Effector memory CD8-positive, alpha-beta T cell (primary cell): ENCODE measurements at regions not wholly inside any gene's neighbourhood (a gene's known extent, or its start where the extent isn't known, plus 50 kb on each side); places are given as distances from the start of the nearest gene placed in this dataset.

Experiments
- ATAC-seq: fragments of 150-1000 bp; cut with Tn5 transposase; replicated peaks from 2 replicates; pipeline ENCODE4 v1.10.0; 2021; ENCODE audit warnings: mild to moderate bottlenecking, moderate library complexity
- DNase-seq, 3 experiments: peaks; one replicate each; pipeline ENCODE4 v3.0.0; 2021
- H3K27ac Mint-ChIP-seq, 2 donors: one replicate each; pipeline ENCODE4 v1.8.0; 2022; ENCODE audit warnings: mild to moderate bottlenecking in 2 of 2, mixed read lengths in 2 of 2, moderate library complexity in 2 of 2
- H3K27me3 Mint-ChIP-seq, 2 donors: one replicate each; pipeline ENCODE4 v1.8.0; 2022; ENCODE audit warnings: mixed read lengths in 2 of 2
- H3K36me3 Mint-ChIP-seq: one replicate; pipeline ENCODE4 v1.8.0; 2022; ENCODE audit warnings: mild to moderate bottlenecking, moderate library complexity, mixed read lengths; ENCODE audit not compliant: insufficient read depth
- H3K4me1 Mint-ChIP-seq, 2 donors: one replicate each; pipeline ENCODE4 v1.8.0; 2022; ENCODE audit warnings: low read depth in 2 of 2, mixed read lengths in 2 of 2
- H3K4me3 Mint-ChIP-seq, 2 donors: one replicate each; pipeline ENCODE4 v1.8.0; 2022; ENCODE audit warnings: mild to moderate bottlenecking in 2 of 2, mixed read lengths in 2 of 2, moderate library complexity in 2 of 2
- H3K9me3 Mint-ChIP-seq, 2 donors: one replicate each; pipeline ENCODE4 v1.8.0; 2022; ENCODE audit warnings: mixed read lengths in 2 of 2

GRCh38 chr2:176555112-176555511 lies 285.9 kb downstream of the MTX2 start:
- H3K27ac Mint-ChIP-seq: no peak overlapping the region
- no peaks in the 10 kb centered on the region for H3K36me3 Mint-ChIP-seq
- no peak for ATAC-seq
- H3K4me1 Mint-ChIP-seq: peaks cover 10 to 13% of the 10 kb centered on the region in 2 donors
- no peak overlapping the region for H3K4me3 Mint-ChIP-seq
- H3K9me3 Mint-ChIP-seq: no peaks in the 10 kb centered on the region
- H3K27me3 Mint-ChIP-seq: peaks cover 59 to 64% of the 10 kb centered on the region in 2 donors
- DNase-seq: no peak

- DNase-seq: no peak
- Mint-ChIP-seq H3K4me3 (no peak overlapping the region), H3K27me3 (peaks cover 66 to 71% of the 10 kb centered on the region in 2 donors), H3K27ac (no peak overlapping the region), H3K36me3 (no peaks in the 10 kb centered on the region), H3K4me1 (peaks cover 10 to 13% of the 10 kb centered on the region in 2 donors), H3K9me3 (no peaks in the 10 kb centered on the region)
- no peak for ATAC-seq
These were observed 286.5 kb downstream of the MTX2 start for GRCh38 chr2:176555781-176556180.

- DNase-seq: no peak
- Mint-ChIP-seq H3K27me3 (peaks cover 71 to 76% of the 10 kb centered on the region in 2 donors), H3K9me3 (no peaks in the 10 kb centered on the region), H3K27ac (no peak overlapping the region), H3K4me1 (peaks cover 10 to 13% of the 10 kb centered on the region in 2 donors), H3K4me3 (no peak overlapping the region), H3K36me3 (no peaks in the 10 kb centered on the region)
- ATAC-seq: no peak
These were observed 287.1 kb downstream of the MTX2 start for GRCh38 chr2:176556373-176556772.

GRCh38 chr2:176557821-176558220 lies 288.6 kb downstream of the MTX2 start:
- H3K27me3 Mint-ChIP-seq: peaks cover 78 to 86% of the 10 kb centered on the region in 2 donors
- no peak overlapping the region for H3K27ac Mint-ChIP-seq
- H3K4me3 Mint-ChIP-seq: no peak overlapping the region
- H3K9me3 Mint-ChIP-seq: no peaks in the 10 kb centered on the region
- no peaks in the 10 kb centered on the region for H3K36me3 Mint-ChIP-seq
- peaks cover 10 to 13% of the 10 kb centered on the region in 2 donors for H3K4me1 Mint-ChIP-seq
- ATAC-seq (no peak), DNase-seq (no peak)

- peaks cover 8 to 10% of the 10 kb centered on the region in 2 donors for H3K4me1 Mint-ChIP-seq
- no peak for DNase-seq
- ATAC-seq: no peak
- H3K9me3 Mint-ChIP-seq: no peaks in the 10 kb centered on the region
- no peak overlapping the region for H3K4me3 Mint-ChIP-seq
- no peak overlapping the region for H3K27ac Mint-ChIP-seq
- peaks cover 79 to 86% of the 10 kb centered on the region in 2 donors for H3K27me3 Mint-ChIP-seq
- H3K36me3 Mint-ChIP-seq: no peaks in the 10 kb centered on the region
These were observed 289.4 kb downstream of the MTX2 start for GRCh38 chr2:176558574-176559140.

GRCh38 chr2:176560296-176560695 lies 291.1 kb downstream of the MTX2 start:
- no peaks in the 10 kb centered on the region for H3K9me3 Mint-ChIP-seq
- ATAC-seq: no peak
- DNase-seq: no peak
- no peaks in the 10 kb centered on the region for H3K36me3 Mint-ChIP-seq
- H3K4me3 Mint-ChIP-seq: no peak overlapping the region
- H3K27me3 Mint-ChIP-seq: peaks cover 76 to 90% of the 10 kb centered on the region in 2 donors
- H3K27ac Mint-ChIP-seq: no peak overlapping the region
- H3K4me1 Mint-ChIP-seq: no peaks in the 10 kb centered on the region

- H3K9me3 Mint-ChIP-seq: no peaks in the 10 kb centered on the region
- no peak for DNase-seq
- no peak overlapping the region for H3K4me3 Mint-ChIP-seq
- no peak for ATAC-seq
- H3K36me3 Mint-ChIP-seq: no peaks in the 10 kb centered on the region
- H3K27me3 Mint-ChIP-seq: peaks cover 76 to 86% of the 10 kb centered on the region in 2 donors
- no peaks in the 10 kb centered on the region for H3K4me1 Mint-ChIP-seq
- no peak overlapping the region for H3K27ac Mint-ChIP-seq
These were observed 292.5 kb downstream of the MTX2 start for GRCh38 chr2:176561706-176562105.

- H3K36me3 Mint-ChIP-seq: no peaks in the 10 kb centered on the region
- no peak overlapping the region for H3K27ac Mint-ChIP-seq
- DNase-seq (no peak), ATAC-seq (no peak)
- H3K27me3 Mint-ChIP-seq: peaks cover 78 to 82% of the 10 kb centered on the region in 2 donors
- H3K4me1 Mint-ChIP-seq: no peaks in the 10 kb centered on the region
- no peaks in the 10 kb centered on the region for H3K9me3 Mint-ChIP-seq
- no peak overlapping the region for H3K4me3 Mint-ChIP-seq
These were observed 293.3 kb downstream of the MTX2 start for GRCh38 chr2:176562359-176563078.

GRCh38 chr2:176565641-176566323 lies 296.5 kb downstream of the MTX2 start:
- no peaks in the 10 kb centered on the region for H3K36me3 Mint-ChIP-seq
- no peaks in the 10 kb centered on the region for H3K4me1 Mint-ChIP-seq
- H3K4me3 Mint-ChIP-seq: no peak overlapping the region
- H3K27ac Mint-ChIP-seq: no peak overlapping the region
- DNase-seq (no peak), ATAC-seq (no peak)
- no peaks in the 10 kb centered on the region for H3K9me3 Mint-ChIP-seq
- H3K27me3 Mint-ChIP-seq: peaks cover 60 to 68% of the 10 kb centered on the region in 2 donors

- no peak for ATAC-seq
- Mint-ChIP-seq H3K4me3 (no peak overlapping the region), H3K9me3 (no peaks in the 10 kb centered on the region), H3K4me1 (no peaks in the 10 kb centered on the region), H3K36me3 (no peaks in the 10 kb centered on the region), H3K27me3 (peaks cover 53 to 65% of the 10 kb centered on the region in 2 donors), H3K27ac (no peak overlapping the region)
- DNase-seq: no peak
These were observed 297.3 kb downstream of the MTX2 start for GRCh38 chr2:176566496-176566895.

GRCh38 chr2:176566961-176567360 lies 297.7 kb downstream of the MTX2 start:
- no peak for ATAC-seq
- H3K27me3 Mint-ChIP-seq: peaks cover 48 to 68% of the 10 kb centered on the region in 2 donors

GRCh38 chr2:176567361-176567760 lies 298.1 kb downstream of the MTX2 start:
- no peaks in the 10 kb centered on the region for H3K9me3 Mint-ChIP-seq
- no peak overlapping the region for H3K4me3 Mint-ChIP-seq
- no peaks in the 10 kb centered on the region for H3K4me1 Mint-ChIP-seq
- no peak for ATAC-seq
- H3K27ac Mint-ChIP-seq: no peak overlapping the region
- no peaks in the 10 kb centered on the region for H3K36me3 Mint-ChIP-seq
- H3K27me3 Mint-ChIP-seq: peaks cover 44 to 68% of the 10 kb centered on the region in 2 donors
- DNase-seq: no peak

More at GRCh38 chr2:176566961-176567360, 297.7 kb downstream of the MTX2 start:
- Mint-ChIP-seq H3K9me3 (no peaks in the 10 kb centered on the region), H3K4me3 (no peak overlapping the region), H3K36me3 (no peaks in the 10 kb centered on the region), H3K4me1 (no peaks in the 10 kb centered on the region), H3K27ac (no peak overlapping the region)
- DNase-seq: no peak

GRCh38 chr2:176569574-176569973 lies 300.3 kb downstream of the MTX2 start:
- Mint-ChIP-seq H3K27me3 (peaks cover 30 to 53% of the 10 kb centered on the region in 2 donors), H3K4me1 (no peaks in the 10 kb centered on the region), H3K4me3 (no peak overlapping the region), H3K36me3 (no peaks in the 10 kb centered on the region), H3K27ac (no peak overlapping the region), H3K9me3 (no peaks in the 10 kb centered on the region)
- ATAC-seq (no peak), DNase-seq (no peak)
